Panc1 (cell line): ENCODE measurements at regions not wholly inside any gene's neighbourhood (a gene's known extent, or its start where the extent isn't known, plus 50 kb on each side); places are given as distances from the start of the nearest gene placed in this dataset.

Source experiments
- POLR2AphosphoS5 ChIP-seq: IDR thresholded peaks from 2 replicates; pipeline ENCODE4 v1.6.1; 2012; ENCODE audit warnings: mild to moderate bottlenecking, low read depth, low read length, moderate library complexity
- TF ChIP-seq, protein P1 (sequence below): fragments of 450-650 bp; IDR thresholded peaks from 2 replicates; pipeline ENCODE4 v1.5.1; 2017; ENCODE audit warnings: mild to moderate bottlenecking
- TF ChIP-seq, protein P2 (sequence below), 2 experiments: IDR thresholded peaks; 2 replicates each; pipeline ENCODE4 v1.6.1; 2011 to 2012; ENCODE audit warnings: low read depth in 2 of 2, control low read depth in 1 of 2, low read length in 1 of 2, mild to moderate bottlenecking in 1 of 2, moderate library complexity in 1 of 2; ENCODE audit not compliant: insufficient read depth in 1 of 2

DNA sequence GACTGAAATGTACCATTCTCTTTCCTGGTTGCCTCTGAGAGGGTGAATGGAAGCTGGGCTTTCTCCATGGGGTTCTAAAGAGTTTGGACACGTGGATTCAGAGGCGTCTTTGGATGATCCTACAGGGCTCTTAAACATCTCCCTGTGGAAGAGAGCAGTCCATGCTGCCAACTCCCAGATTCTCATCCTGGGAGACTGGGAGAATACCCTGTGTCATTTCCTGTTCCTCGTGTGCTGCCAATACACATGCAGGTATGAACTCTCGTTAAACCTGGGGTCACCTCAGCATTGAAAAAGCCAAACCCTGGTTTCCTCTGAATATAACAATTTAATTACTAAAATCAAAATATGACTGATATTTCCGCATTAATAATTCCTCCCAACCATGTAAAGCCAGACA, 73.3 kb upstream of the NT5C1B start:
- TF ChIP-seq, protein P1, sequence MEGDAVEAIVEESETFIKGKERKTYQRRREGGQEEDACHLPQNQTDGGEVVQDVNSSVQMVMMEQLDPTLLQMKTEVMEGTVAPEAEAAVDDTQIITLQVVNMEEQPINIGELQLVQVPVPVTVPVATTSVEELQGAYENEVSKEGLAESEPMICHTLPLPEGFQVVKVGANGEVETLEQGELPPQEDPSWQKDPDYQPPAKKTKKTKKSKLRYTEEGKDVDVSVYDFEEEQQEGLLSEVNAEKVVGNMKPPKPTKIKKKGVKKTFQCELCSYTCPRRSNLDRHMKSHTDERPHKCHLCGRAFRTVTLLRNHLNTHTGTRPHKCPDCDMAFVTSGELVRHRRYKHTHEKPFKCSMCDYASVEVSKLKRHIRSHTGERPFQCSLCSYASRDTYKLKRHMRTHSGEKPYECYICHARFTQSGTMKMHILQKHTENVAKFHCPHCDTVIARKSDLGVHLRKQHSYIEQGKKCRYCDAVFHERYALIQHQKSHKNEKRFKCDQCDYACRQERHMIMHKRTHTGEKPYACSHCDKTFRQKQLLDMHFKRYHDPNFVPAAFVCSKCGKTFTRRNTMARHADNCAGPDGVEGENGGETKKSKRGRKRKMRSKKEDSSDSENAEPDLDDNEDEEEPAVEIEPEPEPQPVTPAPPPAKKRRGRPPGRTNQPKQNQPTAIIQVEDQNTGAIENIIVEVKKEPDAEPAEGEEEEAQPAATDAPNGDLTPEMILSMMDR = no peak
- TF ChIP-seq POLR2AphosphoS5 = no peak
- TF ChIP-seq, protein P2, sequence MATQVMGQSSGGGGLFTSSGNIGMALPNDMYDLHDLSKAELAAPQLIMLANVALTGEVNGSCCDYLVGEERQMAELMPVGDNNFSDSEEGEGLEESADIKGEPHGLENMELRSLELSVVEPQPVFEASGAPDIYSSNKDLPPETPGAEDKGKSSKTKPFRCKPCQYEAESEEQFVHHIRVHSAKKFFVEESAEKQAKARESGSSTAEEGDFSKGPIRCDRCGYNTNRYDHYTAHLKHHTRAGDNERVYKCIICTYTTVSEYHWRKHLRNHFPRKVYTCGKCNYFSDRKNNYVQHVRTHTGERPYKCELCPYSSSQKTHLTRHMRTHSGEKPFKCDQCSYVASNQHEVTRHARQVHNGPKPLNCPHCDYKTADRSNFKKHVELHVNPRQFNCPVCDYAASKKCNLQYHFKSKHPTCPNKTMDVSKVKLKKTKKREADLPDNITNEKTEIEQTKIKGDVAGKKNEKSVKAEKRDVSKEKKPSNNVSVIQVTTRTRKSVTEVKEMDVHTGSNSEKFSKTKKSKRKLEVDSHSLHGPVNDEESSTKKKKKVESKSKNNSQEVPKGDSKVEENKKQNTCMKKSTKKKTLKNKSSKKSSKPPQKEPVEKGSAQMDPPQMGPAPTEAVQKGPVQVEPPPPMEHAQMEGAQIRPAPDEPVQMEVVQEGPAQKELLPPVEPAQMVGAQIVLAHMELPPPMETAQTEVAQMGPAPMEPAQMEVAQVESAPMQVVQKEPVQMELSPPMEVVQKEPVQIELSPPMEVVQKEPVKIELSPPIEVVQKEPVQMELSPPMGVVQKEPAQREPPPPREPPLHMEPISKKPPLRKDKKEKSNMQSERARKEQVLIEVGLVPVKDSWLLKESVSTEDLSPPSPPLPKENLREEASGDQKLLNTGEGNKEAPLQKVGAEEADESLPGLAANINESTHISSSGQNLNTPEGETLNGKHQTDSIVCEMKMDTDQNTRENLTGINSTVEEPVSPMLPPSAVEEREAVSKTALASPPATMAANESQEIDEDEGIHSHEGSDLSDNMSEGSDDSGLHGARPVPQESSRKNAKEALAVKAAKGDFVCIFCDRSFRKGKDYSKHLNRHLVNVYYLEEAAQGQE (IDR thresholded peaks at IDR 0.05; ENCODE audit: insufficient read depth in 1 of 2, low read depth in 2 of 2, low read length in 1 of 2) = no peak
